Type B pancreatic cell (in vitro differentiated cells): ENCODE measurements at regions not wholly inside any gene's neighbourhood (a gene's known extent, or its start where the extent isn't known, plus 50 kb on each side); places are given as distances from the start of the nearest gene placed in this dataset.
"Not testable (repeated sequence)": the region's sequence is repeated elsewhere in the genome, so short reads cannot be mapped to it uniquely, and the experiment has no call there.

Experiments
- DNase-seq: peaks from one replicate; pipeline ENCODE4 v3.0.0; 2021; ENCODE audit warnings: mixed read lengths; ENCODE audit not compliant: unreplicated experiment; ENCODE audit errors: extremely low spot score
- H3K27ac Mint-ChIP-seq: 2 replicates; pipeline ENCODE4 v1.8.0; 2021; ENCODE audit warnings: mild to moderate bottlenecking, mixed read lengths
- H3K27me3 Mint-ChIP-seq: 2 replicates; pipeline ENCODE4 v1.8.0; 2021; ENCODE audit warnings: mixed read lengths
- H3K36me3 Mint-ChIP-seq: 2 replicates; pipeline ENCODE4 v1.8.0; 2021; ENCODE audit warnings: mixed read lengths
- H3K4me1 Mint-ChIP-seq: one replicate; pipeline ENCODE4 v1.8.0; 2021; ENCODE audit warnings: mixed read lengths; ENCODE audit not compliant: unreplicated experiment
- H3K4me3 Mint-ChIP-seq: 2 replicates; pipeline ENCODE4 v1.8.0; 2021; ENCODE audit warnings: mild to moderate bottlenecking, mixed read lengths
- H3K9me3 Mint-ChIP-seq: 2 replicates; pipeline ENCODE4 v1.8.0; 2021; ENCODE audit warnings: mixed read lengths
- TF ChIP-seq, protein P1 (sequence below): fragments of 200-600 bp; sonication (generic); conservative IDR thresholded peaks from 2 replicates; pipeline ENCODE4 v1.5.0; 2021; ENCODE audit warnings: antibody characterized with exemption, mild to moderate bottlenecking

DNA sequence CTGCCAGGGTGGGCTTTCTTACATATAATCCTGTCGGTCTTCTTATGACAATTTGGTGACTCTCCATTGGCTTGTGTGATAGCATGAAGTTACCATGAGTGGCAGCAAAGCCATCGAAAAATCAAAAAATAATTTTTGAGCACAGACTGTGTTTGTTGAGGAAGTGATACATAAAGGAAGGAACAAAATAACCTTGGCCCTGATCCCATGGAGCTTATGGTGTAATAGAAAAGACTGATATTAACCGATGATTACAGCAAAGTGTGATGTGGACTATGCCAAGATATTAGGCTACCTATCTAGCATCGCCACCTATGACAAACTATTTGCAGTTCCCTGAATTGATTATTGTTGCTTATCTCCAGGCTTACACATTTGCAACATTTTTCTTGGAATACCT is 383.2 kb downstream of the AEBP2 start:
- Mint-ChIP-seq H3K27me3 (peaks cover 3% of the 10 kb centered on the region), H3K4me1 (no peaks in the 10 kb centered on the region), H3K36me3 (peaks cover 4% of the 10 kb centered on the region), H3K9me3 (peaks cover 3% of the 10 kb centered on the region), H3K27ac (no peak overlapping the region), H3K4me3 (no peak overlapping the region)
- DNase-seq, result no peak
- TF ChIP-seq, protein P1, sequence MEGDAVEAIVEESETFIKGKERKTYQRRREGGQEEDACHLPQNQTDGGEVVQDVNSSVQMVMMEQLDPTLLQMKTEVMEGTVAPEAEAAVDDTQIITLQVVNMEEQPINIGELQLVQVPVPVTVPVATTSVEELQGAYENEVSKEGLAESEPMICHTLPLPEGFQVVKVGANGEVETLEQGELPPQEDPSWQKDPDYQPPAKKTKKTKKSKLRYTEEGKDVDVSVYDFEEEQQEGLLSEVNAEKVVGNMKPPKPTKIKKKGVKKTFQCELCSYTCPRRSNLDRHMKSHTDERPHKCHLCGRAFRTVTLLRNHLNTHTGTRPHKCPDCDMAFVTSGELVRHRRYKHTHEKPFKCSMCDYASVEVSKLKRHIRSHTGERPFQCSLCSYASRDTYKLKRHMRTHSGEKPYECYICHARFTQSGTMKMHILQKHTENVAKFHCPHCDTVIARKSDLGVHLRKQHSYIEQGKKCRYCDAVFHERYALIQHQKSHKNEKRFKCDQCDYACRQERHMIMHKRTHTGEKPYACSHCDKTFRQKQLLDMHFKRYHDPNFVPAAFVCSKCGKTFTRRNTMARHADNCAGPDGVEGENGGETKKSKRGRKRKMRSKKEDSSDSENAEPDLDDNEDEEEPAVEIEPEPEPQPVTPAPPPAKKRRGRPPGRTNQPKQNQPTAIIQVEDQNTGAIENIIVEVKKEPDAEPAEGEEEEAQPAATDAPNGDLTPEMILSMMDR, result no peak

DNA sequence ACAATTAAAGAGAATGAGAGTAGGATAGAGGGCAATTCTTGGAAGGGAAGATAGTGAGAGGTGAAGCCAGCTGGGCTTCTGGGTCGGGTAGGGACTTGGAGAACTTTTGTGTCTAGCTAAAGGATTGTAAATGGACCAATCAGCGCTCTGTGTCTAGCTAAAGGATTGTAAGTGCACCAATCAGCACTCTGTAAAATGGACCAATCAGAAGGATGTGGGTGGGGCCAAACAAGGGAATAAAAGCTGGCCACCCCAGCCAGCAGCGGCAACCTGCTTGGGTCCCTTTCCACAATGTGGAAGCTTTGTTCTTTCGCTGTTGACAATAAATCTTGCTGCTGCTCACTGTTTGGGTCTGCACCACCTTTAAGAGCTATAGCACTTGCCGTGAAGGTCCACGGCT is 384.0 kb downstream of the AEBP2 start:
- H3K27me3 Mint-ChIP-seq, H3K4me1 Mint-ChIP-seq, H3K36me3 Mint-ChIP-seq, H3K4me3 Mint-ChIP-seq, H3K9me3 Mint-ChIP-seq, H3K27ac Mint-ChIP-seq, DNase-seq: not testable (repeated sequence)

DNA sequence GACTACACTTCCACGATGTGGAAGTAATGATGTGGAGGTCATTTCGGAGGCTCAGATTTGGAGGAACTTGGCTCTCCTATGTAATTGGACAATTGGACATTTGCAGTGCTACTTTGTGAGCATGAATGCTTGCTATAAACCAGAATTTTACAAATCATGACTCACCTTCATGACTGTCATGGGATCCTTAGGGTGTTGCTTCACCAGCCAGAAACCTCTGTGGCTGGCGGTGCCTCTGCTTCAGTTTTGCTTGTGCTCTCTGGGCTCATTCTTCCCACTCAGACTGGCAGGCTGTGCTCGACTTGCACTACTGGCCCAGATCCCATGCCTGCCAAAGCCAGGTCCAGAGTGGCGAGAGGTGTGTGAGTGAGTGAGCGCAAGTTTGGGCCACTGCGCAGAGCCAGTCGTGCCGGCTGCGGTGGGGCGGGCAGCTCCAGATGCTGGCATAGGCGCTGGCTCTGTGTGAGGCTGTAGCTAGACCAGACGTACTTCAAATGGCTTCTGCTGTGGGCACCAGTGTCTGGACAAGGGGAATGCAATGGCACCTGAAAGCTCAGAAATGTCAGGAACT is 387.8 kb downstream of the AEBP2 start:
- TF ChIP-seq, protein P1, result no peak
- no peak for DNase-seq
- H3K27ac Mint-ChIP-seq, result no peak overlapping the region
- H3K9me3 Mint-ChIP-seq, result peaks cover 3% of the 10 kb centered on the region
- no peak overlapping the region for H3K4me3 Mint-ChIP-seq
- peaks cover 6% of the 10 kb centered on the region for H3K27me3 Mint-ChIP-seq
- H3K4me1 Mint-ChIP-seq, result no peaks in the 10 kb centered on the region
- H3K36me3 Mint-ChIP-seq, result peaks cover 4% of the 10 kb centered on the region

DNA sequence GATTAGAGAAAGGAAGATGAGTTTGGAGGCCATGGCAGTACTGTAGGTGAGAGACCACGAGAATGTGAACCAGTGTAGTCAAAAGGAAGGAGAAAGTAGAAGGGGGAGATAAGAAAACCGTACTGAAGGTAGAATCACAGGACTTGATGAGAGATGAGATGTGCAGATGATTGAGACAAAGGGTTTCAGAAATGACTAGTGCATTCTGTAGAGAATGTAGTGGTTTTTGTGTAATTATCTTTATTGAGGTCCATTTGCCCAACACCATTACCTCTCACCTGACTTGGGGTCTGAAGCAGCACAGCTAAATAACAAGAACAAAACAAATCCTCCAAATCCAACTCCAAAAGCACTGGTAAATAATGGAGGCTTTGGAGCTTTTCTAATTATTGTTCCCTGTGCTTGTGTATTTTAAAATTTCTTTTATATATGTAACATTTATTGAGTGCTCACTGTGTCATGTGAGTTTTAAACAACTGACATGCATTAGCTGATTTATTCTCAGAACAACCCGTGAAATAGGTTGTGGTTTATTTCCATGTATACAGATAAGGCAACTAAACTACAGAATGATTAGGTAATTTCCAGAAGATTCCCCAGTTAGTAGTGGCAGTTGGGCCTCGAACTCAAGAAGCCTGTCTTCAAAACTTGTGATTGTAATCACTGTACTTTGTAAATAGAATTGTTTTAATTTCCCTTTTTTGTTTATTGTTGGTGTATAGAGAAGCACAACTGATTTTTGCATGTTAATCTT is 390.0 kb downstream of the AEBP2 start:
- Mint-ChIP-seq H3K4me3 (no peak overlapping the region), H3K27me3 (peaks cover 6% of the 10 kb centered on the region), H3K27ac (no peak overlapping the region), H3K36me3 (peaks cover 4% of the 10 kb centered on the region), H3K4me1 (no peaks in the 10 kb centered on the region), H3K9me3 (no peaks in the 10 kb centered on the region)
- TF ChIP-seq, protein P1, result no peak
- no peak for DNase-seq

DNA sequence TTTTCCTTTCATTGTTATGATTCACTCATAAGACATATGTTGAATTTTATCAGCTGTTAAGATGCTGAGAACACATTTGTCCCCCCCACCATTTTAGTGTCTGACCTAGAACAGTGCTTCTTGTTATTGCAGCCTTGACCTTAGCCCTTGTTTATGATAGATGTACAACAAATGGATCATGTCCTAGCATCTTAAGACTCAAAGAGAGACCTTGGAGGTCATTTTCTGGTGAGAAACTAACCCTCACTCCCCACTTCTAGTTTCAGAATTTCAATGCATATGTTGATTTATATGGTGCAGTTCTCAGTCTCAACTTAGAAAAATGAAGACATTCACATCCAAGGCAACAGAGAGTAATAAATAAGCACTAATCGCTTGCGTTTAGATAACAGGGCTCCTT is 391.2 kb downstream of the AEBP2 start:
- Mint-ChIP-seq H3K4me3 (no peak overlapping the region), H3K4me1 (no peaks in the 10 kb centered on the region), H3K27ac (no peak overlapping the region), H3K9me3 (no peaks in the 10 kb centered on the region), H3K36me3 (peaks cover 4% of the 10 kb centered on the region), H3K27me3 (peaks cover 6% of the 10 kb centered on the region)
- TF ChIP-seq, protein P1, result no peak
- DNase-seq, result no peak

DNA sequence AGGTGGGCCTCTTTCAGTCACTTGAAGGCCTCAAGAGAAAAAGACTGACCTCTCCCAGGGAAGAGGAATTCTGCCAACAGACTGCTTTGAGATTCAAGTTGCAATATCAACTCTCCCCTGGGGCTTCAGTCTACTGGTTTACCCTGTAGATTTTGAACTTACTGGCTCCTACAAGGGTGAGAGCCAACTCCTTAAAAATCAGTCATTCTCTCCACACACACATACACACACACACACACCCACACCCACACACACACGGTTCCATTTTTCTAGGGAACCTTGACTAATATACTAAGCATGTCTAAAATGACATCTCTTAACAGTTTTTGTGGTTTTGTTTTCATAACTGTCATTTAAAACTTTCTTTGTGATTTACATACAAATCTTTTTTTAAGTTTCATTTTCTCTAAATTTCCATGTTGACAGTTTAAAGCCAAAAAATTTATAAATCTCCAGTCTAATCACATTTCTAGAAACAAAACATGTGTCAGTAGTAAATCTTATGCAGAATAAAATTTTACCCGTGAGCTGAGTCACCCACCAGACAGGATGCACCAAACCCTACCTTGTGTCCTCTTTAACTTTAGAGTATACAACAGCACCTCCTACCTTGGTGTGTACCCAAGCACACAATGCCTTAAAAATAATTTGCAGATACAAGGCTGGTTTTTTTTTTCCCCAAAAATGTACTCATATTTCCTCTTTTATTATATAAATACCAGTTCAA is 394.6 kb downstream of the AEBP2 start:
- TF ChIP-seq, protein P1, result no peak
- no peaks in the 10 kb centered on the region for H3K4me1 Mint-ChIP-seq
- no peak for DNase-seq
- H3K36me3 Mint-ChIP-seq, result peaks cover 5% of the 10 kb centered on the region
- no peaks in the 10 kb centered on the region for H3K9me3 Mint-ChIP-seq
- no peak overlapping the region for H3K27ac Mint-ChIP-seq
- H3K4me3 Mint-ChIP-seq, result no peak overlapping the region
- H3K27me3 Mint-ChIP-seq, result peaks cover 6% of the 10 kb centered on the region
